SIG-M5 treated with dmso at 0.1 percent for 504 hours (cell line): ENCODE measurements at regions not wholly inside any gene's neighbourhood (a gene's known extent, or its start where the extent isn't known, plus 50 kb on each side); places are given as distances from the start of the nearest gene placed in this dataset.
"Not testable (repeated sequence)": the region's sequence is repeated elsewhere in the genome, so short reads cannot be mapped to it uniquely, and the experiment has no call there.

Source experiments
- DNase-seq: peaks from one replicate; lab custom pipeline; 2025; ENCODE audit not compliant: unreplicated experiment; lab: John Stamatoyannopoulos, UW

DNA sequence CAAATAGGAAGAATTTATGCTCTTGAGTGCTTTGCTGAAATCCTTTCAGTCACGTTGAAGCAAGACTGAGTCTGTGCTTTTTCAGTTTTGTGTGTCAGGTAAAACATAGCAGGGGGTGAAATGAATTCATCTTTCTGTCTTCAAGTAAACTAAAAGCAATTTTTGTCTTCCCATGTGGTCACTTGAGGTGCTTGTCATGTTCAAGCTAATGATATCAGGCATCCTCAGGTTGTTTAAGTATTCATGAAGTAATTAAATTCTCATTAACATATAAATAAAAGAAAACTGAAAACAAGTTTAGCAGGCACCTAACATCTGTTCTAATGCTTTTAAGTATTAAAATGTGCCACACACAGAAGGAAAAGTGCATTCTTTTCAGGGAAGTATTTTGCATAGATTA is 2701.3 kb downstream of the PCDH9 start:
- DNase-seq: no peak

DNA sequence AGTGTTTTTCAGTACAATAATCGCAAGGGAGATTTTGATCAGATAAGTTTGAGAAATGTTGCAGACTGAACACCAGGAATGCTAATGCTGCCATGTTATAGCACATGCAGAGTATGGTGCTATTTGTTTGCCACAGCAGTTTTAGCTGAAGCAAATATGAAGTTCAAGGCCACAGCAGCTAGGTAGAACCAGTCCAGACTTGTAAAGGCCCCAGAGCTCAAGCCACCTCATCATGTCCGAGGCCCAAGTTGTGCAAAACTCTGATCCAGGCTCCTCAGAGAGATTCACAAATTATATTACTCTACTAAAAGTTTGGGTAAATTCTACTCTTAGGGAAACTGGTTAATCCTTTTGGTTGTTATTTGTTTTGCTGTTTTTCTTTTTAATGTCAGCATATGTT is 2702.6 kb downstream of the PCDH9 start:
- DNase-seq: no peak

DNA sequence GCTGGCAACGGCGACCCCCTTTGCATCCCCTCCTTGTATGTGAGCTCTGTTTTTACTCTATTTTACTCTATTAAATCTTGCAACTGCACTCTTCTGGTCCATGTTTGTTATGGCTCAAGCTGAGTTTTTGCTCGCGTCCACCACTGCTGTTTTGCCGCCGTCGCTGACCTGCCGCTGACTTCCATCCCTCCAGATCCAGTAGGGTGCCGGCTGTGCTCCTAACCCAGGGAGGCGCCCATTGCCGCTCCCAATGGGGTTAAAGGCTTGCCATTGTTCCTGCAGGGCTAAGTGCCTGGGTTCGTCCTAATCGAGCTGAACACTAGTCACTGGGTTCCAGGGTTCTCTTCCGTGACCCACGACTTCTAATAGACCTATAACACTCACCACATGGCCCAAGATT is 2704.4 kb downstream of the PCDH9 start:
- no peak for DNase-seq

DNA sequence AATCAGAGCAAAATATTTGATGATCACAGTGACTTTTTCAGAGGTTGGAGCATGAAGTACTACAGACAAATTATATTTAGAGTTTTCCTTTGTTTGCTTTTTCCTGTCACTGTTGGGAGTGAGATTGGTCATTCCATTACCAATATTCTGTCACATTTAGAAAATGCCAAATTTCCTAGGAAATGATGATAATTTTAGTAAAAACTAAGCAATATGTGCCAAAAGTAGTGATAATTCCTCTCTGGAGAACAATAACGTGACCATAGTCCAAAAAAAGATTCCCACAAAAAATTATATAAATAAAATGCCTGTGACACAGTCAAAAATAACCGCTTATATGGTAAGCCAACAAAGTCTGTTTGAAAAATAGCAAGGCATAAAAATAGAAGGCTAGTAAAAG is 2719.4 kb downstream of the PCDH9 start:
- no peak for DNase-seq

DNA sequence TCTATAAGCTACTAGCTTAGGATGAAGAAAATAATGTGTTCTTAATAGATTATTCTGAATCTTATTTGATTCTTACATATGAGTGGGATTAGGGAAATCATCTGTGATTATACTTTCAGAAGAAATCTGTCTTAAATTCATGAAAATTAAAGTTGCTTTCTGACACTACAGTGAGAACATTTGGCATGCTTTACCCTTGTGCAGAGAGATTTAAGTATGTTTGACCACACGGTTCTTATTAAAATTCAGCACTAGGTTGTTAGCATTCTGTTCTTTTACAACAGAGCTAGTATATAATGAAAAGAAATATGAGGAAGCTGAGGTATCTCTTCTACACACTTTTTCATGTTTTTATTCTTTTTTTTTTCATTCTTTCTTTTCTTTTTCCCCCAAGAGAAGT is 2723.9 kb downstream of the PCDH9 start:
- no peak for DNase-seq

DNA sequence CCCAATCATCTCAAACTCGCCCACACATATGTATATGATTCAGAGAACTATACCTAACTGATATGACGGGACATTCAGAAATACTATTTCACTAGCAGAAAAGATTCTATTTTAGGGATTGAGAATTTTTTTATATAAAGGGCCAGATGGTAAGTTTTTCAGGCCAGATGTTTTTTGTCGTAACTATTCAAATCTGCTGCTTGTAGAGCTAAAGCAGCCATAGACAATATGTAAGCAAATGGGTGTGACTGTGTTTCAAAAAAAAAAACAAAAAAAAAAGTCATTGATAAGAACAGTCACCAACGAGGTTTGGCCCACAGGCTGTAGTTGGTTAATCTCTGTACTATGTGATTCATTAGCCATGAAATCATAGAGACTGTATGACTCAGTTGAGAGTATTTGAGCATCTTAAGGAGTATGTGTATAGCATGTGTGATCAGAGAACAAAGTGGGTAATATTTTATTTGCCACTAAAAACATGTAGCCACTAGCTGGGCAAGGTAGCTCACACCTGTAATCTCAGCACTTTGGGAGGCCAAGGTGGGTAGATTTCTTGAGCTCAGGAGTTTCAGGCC is 2724.7 kb downstream of the PCDH9 start:
- DNase-seq: no peak

DNA sequence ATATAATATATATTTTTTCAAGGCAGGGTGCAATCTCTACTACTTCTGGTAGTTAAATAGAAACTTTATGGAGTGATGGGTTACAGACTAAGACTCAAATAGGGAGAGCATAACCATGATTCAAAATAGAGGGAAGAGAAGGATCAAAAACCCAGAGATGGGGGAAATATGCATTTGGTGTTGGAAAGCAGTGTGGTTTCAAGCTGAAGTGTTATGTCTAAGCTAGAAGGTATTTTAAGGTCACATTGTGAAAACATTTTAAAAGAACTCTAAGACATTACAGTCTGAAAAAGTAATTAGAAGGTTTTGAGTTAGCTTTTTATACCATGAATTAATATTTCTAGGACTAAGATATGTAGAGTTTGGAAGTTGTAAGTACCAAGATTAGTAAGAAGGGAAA is 2741.4 kb downstream of the PCDH9 start:
- DNase-seq: no peak

DNA sequence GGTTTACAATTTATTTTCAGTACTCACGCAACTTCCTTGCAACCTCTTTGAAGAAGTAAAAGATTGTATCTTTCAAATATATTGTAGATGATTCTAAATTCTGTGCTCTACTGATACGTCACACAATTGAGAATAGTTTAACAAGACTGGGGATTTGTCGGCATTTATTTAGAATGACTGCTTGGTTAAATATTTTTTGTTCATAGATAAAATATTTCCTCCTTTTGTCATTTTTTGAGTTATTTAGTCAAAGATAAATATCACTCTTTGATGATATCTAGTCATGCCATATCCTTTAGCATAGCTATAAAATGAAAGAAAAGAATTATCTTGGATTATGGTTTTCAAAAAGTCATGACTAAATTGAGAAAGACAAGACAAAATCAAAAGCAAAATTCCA is 2747.8 kb downstream of the PCDH9 start:
- no peak for DNase-seq

DNA sequence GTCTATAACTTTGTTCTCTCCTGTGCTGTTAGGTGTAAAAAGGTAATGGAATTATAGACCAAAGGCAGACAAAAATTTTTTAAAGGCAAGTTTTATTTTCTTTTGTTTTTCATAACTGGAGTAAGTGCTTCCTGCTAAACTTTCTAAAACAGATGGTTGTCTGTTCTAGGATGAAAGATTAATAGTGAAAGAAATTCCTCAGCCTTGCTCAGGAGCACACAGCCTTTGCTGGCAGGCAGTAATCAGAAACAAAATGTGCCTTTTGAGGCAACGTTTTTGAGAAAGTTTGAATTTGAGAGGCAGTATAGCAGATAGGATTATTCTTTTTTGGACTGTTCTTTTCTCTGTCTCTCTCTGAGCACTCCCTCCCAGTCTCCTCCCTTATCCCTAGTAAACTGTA is 2749.5 kb downstream of the PCDH9 start:
- DNase-seq: no peak

DNA sequence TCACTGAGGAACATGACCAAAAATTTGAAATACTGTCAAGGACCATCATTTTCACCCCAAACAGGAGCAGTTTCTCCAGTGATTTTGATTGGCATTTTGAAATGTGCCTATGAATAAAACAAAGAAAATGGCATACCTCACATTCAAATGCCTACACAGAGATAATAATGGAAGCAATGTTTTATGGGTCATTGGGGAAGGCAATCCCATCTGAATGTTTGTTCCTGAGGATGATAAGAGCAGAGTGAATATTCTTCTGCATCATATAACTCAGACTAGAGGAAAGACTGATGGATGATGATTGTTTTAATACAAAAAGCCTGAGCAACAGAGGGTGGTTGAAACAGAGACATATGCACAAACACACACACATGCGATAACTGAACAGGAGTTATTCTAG is 2749.9 kb downstream of the PCDH9 start:
- no peak for DNase-seq

DNA sequence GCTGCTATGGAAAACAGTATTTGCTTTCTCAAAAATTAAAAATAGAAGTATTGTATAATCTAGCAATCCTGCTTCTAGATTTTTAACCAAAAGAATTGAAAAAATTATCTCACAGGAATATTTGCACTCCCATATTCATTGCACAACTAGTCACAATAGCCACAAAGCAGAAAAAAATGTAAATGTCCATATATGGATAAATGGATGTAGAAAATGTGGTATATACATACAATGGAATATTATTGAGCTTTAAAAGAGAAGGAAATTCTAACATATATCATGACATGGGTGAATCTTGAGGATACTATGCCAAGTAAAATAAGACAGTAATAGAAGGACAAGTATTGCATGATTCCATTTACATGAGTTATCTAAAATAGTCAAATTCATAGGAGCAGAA is 2753.0 kb downstream of the PCDH9 start:
- no peak for DNase-seq

DNA sequence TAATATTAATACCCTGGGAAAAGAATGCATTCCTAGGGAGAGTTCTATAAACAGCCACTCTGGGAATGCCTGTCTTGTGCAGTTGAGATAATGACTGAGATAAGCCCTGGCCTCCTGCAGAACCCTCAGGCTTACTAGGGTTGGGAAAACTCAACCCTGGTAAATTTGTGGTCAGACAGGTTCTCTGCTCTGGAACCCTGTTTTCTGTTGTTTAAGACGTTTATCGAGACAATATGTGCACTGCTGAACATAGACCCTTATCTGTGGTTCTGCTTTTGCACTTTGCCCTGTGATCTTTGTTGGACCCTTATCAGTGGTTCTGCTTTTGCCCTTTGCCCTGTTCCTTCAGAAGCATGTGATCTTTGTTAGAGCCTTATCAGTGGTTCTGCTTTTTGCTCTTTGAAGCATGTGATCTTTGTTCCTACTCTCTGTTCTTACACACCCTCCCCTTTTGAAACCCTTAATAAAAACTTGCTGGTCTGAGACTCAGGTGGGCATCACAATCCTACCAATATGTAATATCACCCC is 2754.0 kb downstream of the PCDH9 start:
- not testable (repeated sequence) for DNase-seq

DNA sequence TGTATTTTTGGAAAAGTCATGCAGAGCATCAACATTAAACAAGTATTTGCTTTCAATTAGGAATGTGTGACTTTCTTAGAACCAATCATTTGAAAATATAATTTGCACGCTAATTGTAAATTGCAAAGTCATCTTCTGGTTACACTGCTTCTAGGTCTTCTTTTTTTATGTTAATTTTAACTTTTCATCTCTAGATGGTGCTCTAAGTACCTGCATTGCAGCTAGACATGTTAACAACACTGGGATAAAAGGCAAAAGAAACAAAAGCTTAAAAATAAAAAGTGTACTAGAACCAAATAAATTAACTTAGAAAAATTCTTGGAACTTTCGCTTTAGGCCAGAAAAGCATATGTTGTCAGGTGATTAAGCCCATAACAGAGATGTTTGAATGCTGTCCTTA is 2758.2 kb downstream of the PCDH9 start:
- peak; percentile 48 for DNase-seq

DNA sequence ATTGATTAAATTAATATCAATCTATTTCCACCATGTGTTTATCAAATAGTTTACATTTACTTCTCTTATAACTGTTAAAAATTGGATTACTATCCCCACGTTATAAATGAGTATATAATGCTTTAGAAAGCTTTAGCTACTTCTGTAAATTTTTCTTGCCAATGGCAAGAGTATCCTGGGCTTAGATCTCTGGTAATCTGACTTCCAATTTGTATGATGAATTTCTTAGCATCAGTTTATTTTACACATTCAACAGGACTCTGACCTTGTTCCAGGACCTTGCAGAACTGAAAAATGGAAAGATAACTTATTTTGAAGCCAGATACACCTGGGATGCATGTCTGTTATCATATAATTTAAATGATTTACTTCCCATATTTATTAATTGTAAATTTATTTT is 2759.4 kb downstream of the PCDH9 start:
- DNase-seq: no peak

DNA sequence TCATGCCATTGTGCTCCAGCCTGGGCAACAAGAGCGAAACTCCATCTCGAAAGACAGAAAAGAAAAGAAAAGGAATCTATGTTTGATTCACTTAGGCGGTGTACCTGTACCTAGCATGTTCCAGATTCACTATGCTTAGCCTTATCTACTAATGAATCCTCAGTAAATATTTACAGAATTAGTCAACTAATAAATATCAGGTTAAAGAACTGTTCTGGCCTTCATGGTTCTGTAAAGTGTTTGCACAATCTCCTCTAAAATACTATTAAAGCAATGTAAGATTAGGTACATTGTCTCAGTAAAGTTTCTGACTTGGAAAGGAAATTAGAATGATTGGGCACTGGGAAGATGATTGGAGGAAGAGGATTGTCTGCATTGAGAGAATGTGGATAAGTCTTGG is 2770.4 kb downstream of the PCDH9 start:
- DNase-seq: no peak

DNA sequence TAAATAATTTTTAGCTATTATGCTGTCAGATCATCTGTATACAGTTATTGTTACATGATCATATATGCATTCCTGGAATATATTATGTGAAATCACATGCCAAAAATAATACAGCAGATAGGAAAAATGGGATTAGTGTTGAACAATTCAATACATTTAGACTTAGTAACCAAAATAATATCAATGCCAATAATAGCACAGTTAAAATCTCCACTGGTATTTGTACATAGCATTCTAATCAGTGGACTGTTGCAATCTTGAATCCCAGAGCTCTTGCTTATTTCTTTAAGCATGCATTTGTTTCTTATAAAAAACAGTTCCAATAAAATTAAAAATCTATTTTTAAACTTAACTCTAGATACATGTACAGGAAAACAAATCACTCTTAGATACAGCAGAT is 2772.2 kb downstream of the PCDH9 start:
- no peak for DNase-seq

DNA sequence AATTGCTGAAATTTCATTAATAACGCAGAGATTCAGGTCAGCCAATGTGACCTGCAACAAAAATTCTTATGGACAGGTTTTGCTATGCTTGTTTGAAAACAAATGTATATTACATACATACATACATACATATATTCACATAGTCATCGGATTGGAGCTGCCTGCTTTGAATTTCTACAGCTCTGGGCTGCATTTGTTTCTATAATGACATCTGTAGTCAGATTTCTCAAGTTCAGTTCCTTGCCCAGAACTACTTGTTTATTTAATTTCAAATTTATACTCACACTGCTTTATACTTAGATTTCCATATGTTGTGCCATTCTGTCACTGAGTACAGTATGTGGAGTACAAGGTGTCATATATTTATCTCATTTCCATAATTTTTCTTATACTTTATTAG is 2775.0 kb downstream of the PCDH9 start:
- DNase-seq: no peak

DNA sequence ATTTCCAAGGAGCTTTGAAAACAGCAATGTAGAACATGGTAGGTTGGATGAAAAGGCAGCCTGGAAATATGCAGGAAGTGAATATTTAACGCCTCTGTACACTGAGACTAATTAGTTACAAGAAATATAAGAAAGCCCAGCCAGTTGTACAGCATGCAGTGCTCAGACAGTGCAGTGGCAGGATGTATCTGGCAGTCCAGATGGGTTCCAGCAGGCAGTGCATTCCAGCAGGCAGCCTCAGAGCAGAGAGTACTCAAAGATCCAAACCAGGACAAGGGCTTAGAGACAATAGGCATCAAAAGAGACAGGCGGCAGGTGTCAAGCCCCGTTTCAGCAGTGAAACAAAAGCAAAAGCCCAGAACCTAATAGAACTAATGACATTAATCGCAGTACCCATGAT is 2776.3 kb downstream of the PCDH9 start:
- DNase-seq: no peak

DNA sequence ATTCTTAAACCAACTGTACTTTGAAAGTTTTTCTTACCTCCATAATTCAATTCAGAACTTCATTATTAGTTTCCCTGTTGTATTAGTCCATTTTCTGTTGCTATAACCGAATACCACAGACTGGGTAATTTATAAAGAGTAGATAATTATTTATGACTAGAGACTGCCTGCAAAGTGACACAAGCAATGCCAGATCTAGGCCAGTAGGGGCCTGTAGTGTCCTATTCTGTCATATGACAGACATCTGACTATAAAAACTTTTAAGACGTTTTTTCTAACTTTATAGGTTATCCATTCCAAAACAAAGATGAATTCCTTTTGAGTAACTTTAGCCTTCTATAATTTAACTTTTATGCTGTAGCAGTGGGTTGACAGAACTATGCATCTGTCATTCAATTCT is 2783.8 kb downstream of the PCDH9 start:
- DNase-seq: peak; percentile 17

DNA sequence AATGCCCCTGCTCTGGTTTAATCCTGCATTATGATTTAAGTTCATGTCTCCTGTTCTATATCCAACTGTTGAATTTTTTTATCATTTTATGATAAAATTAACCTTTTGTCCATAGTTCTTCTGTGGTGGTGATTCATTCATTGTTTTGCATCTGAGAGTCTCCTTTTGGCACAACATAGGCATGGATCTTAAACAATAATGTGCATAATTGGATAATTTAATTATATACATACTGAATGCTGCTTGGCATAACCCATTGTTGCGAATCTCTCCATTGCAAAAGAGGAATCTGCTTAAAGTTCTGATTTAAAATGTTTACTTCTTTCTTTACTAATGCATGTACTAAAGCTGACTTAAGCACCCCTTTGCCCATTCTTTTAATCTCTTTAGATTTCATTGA is 2788.4 kb downstream of the PCDH9 start:
- no peak for DNase-seq

DNA sequence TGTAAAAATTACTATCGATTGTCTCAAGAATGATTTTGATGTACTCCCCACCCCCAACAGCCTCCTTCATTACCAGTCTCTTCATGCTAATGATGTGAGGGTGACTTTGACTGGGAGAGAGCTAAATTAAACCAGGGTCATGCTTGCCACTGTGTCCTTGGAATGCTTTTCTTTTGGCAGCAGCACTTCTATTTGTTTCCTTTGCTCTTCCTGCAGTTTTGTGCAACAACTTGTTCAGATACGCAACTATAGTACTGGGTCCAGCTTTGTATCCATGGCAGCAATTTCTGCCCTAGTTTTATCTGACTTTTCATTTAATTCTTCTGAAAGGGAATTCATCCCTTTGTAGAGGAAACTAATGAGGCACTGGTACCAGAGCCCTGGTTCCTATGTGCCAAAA is 2792.1 kb downstream of the PCDH9 start:
- no peak for DNase-seq

DNA sequence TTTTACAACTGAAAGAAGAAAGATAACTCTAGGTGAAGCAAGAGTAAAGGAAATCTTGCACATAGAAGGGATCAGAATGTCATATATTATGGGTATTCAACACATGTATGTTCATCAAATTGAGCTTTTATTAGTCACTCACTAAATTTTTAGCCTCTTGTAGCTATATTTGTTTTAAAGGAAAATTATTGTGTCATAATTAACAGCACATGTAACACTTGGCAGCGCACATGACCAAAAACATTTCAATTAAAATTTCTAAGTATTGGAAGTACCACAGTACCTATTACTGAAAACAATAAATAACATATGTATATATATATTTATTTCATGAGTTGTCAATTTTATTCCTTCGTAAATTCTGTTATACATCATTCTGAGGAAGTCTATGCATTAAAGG is 2800.4 kb downstream of the PCDH9 start:
- no peak for DNase-seq

DNA sequence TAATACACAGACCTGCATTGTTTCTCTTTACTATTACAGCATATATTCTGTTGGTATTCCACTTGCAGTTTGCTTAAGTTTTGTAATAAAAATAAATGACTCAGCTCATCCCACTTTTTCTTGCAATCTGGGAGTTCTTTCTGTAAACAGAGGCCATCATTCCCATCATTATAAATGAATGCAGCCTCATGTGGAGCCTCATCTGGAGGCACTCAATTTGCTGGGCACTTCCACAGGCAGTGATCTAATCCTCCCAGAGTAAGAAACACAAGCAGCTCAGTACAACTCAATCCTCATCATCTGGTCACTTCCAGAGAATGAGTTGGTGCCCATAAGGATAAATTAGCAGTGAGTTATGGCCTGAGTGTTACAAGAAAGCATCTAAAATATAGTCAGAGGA is 2801.9 kb downstream of the PCDH9 start:
- no peak for DNase-seq

DNA sequence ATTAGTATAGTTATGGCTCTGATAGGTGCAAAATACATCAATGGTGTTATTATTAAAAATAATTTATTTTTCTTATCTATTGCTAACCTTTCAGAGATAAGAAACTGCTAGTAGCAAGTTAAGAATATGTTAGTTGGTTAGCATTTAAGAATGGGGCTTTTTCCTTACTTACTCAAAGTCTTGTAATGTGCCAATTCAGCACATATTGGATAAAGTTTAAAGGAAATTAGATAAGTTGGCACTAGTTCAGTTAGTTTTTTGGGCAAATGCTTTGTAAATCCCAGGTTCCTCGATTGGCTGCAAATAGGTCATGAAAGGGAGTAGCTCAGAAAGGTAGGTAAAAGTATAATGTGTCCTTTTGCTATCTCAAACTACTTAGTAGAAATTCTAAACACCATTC is 2806.7 kb downstream of the PCDH9 start:
- no peak for DNase-seq
